WTC11 (cell line): ENCODE measurements at regions not wholly inside any gene's neighbourhood (a gene's known extent, or its start where the extent isn't known, plus 50 kb on each side); places are given as distances from the start of the nearest gene placed in this dataset.

Experiments used
- ATAC-seq: fragments of 200-7000 bp; cut with Tn5 transposase; 2 replicates; pipeline ENCODE4 v1.10.0; 2021; ENCODE audit warnings: mild to moderate bottlenecking, moderate library complexity
- CTCF ChIA-PET: fragments of 300-600 bp; sonication (Branson Sonifier 250); formaldehyde crosslinking; loops from one replicate; lab custom pipeline; 2021; ENCODE audit warnings: antibody characterized with exemption; lab: Charles Lee
- POLR2A ChIA-PET: fragments of 350-600 bp; sonication (Branson Sonifier 250); formaldehyde crosslinking; loops from one replicate; lab custom pipeline; 2021; ENCODE audit warnings: antibody characterized with exemption; lab: Charles Lee
- DNase-seq: peaks from one replicate; pipeline ENCODE4 v3.0.0; 2021; ENCODE audit warnings: low spot score
- H3K27ac Mint-ChIP-seq: 2 replicates; pipeline ENCODE4 v1.8.0; 2021; ENCODE audit warnings: mixed read lengths
- H3K27me3 Mint-ChIP-seq: 2 replicates; pipeline ENCODE4 v1.8.0; 2021; ENCODE audit warnings: low read depth, mild to moderate bottlenecking, moderate library complexity, mixed read lengths
- H3K36me3 Mint-ChIP-seq: 2 replicates; pipeline ENCODE4 v1.8.0; 2021; ENCODE audit warnings: mixed read lengths
- H3K4me1 Mint-ChIP-seq: 2 replicates; pipeline ENCODE4 v1.8.0; 2022; ENCODE audit warnings: mixed read lengths
- H3K4me3 Mint-ChIP-seq: 2 replicates; pipeline ENCODE4 v1.8.0; 2021; ENCODE audit warnings: mild to moderate bottlenecking, moderate library complexity, mixed read lengths
- H3K9me3 Mint-ChIP-seq: 2 replicates; pipeline ENCODE4 v1.8.0; 2021; ENCODE audit warnings: mixed read lengths
- ELF4 ChIP-seq: sonication (generic); formaldehyde crosslinking; IDR thresholded peaks from 2 replicates; pipeline ENCODE4 v1.8.1; 2022; ENCODE audit warnings: low read depth, mild to moderate bottlenecking, moderate library complexity, missing genetic modification reagents
- EMX1 ChIP-seq: fragments of 250-450 bp; sonication (Bioruptor Pico); IDR thresholded peaks from 2 replicates; pipeline ENCODE4 v1.8.0; 2021; ENCODE audit warnings: mild to moderate bottlenecking
- GRHL2 ChIP-seq: fragments of 250-450 bp; sonication (Bioruptor Pico); IDR thresholded peaks from 2 replicates; pipeline ENCODE4 v1.8.0; 2022; ENCODE audit warnings: mild to moderate bottlenecking, moderate library complexity; ENCODE audit not compliant: insufficient replicate concordance, severe bottlenecking
- JUN ChIP-seq: sonication (generic); formaldehyde crosslinking; IDR thresholded peaks from 2 replicates; pipeline ENCODE4 v1.8.0; 2023; ENCODE audit warnings: mild to moderate bottlenecking, missing genetic modification reagents
- NR1H2 ChIP-seq: sonication (generic); formaldehyde crosslinking; IDR thresholded peaks from 2 replicates; pipeline ENCODE4 v1.9.0; 2021; ENCODE audit warnings: mild to moderate bottlenecking, moderate library complexity, missing genetic modification reagents
- OVOL2 ChIP-seq: fragments of 250-450 bp; sonication (Bioruptor Pico); IDR thresholded peaks from 2 replicates; pipeline ENCODE4 v1.9.0; 2021; ENCODE audit warnings: mild to moderate bottlenecking, borderline replicate concordance
- SOX15 ChIP-seq: fragments of 250-450 bp; sonication (Bioruptor Pico); IDR thresholded peaks from 2 replicates; pipeline ENCODE4 v1.9.0; 2021; ENCODE audit warnings: mild to moderate bottlenecking
- TCF7 ChIP-seq: sonication (generic); formaldehyde crosslinking; IDR thresholded peaks from 2 replicates; pipeline ENCODE4 v1.8.0; 2022; ENCODE audit warnings: mild to moderate bottlenecking, low read depth, missing genetic modification reagents, moderate library complexity
- TP53 ChIP-seq: sonication (generic); formaldehyde crosslinking; IDR thresholded peaks from 2 replicates; pipeline ENCODE4 v1.8.1; 2023; ENCODE audit warnings: mild to moderate bottlenecking, missing genetic modification reagents
- ZNF121 ChIP-seq: sonication (generic); formaldehyde crosslinking; IDR thresholded peaks from 2 replicates; pipeline ENCODE4 v1.8.0; 2023; ENCODE audit warnings: missing genetic modification reagents
- ZNF396 ChIP-seq: fragments of 250-450 bp; sonication (Bioruptor Pico); IDR thresholded peaks from 2 replicates; pipeline ENCODE4 v1.8.0; 2021; ENCODE audit warnings: mild to moderate bottlenecking, moderate library complexity, borderline replicate concordance
- TF ChIP-seq, protein P1 (sequence below): fragments of 250-450 bp; sonication (Bioruptor Pico); IDR thresholded peaks from 2 replicates; pipeline ENCODE4 v1.9.0; 2021; ENCODE audit warnings: mild to moderate bottlenecking, borderline replicate concordance
- TF ChIP-seq, protein P2 (sequence below): sonication (generic); formaldehyde crosslinking; IDR thresholded peaks from 2 replicates; pipeline ENCODE4 v1.8.0; 2022; ENCODE audit warnings: missing genetic modification reagents
- TF ChIP-seq, protein P3 (sequence below): sonication (generic); formaldehyde crosslinking; IDR thresholded peaks from 2 replicates; pipeline ENCODE4 v1.8.1; 2023; ENCODE audit warnings: mild to moderate bottlenecking, missing genetic modification reagents
- TF ChIP-seq, protein P4 (sequence below): sonication (generic); formaldehyde crosslinking; IDR thresholded peaks from 2 replicates; pipeline ENCODE4 v1.8.1; 2022; ENCODE audit warnings: low read depth, mild to moderate bottlenecking, moderate library complexity, missing genetic modification reagents, borderline replicate concordance
- TF ChIP-seq, protein P5 (sequence below): sonication (generic); formaldehyde crosslinking; IDR thresholded peaks from 2 replicates; pipeline ENCODE4 v1.8.0; 2022; ENCODE audit warnings: mild to moderate bottlenecking, missing genetic modification reagents
- TF ChIP-seq, protein P6 (sequence below): sonication (generic); formaldehyde crosslinking; IDR thresholded peaks from 2 replicates; pipeline ENCODE4 v1.8.1; 2023; ENCODE audit warnings: mild to moderate bottlenecking, missing genetic modification reagents, moderate library complexity
- TF ChIP-seq, protein P7 (sequence below): sonication (generic); formaldehyde crosslinking; IDR thresholded peaks from 2 replicates; pipeline ENCODE4 v1.8.0; 2023; ENCODE audit warnings: missing genetic modification reagents

DNA sequence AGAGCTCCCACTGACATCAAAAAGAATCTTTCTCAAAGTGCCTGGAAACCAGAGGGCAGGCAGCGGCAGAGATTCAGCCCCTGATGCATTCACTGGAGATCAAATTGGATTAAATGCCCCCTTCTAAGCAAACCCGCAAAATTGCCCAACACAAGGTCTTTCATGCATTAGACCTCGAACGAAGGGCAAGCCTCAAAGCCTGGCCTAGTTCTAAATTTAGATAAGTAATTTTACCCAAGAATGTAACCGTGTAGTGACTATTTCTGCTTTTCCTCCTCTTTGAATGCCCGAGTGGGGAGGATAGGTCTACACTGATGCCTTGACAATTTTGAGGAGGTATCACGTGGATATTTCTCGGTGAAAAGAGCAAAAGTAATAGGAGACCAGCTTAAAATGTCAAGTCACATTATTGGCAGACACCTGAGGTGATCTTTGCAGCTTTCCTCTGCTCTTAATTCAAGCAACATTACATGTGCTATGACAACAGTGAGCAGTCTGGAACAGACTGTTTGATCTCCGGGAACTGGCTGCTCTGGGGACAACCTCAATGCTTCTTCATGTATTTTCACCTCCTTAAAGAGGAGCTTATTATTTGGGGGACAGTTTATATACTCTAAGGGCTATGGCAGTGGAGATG, 1263.5 kb upstream of the AUTS2 start (continued):
- TF ChIP-seq, protein P1, sequence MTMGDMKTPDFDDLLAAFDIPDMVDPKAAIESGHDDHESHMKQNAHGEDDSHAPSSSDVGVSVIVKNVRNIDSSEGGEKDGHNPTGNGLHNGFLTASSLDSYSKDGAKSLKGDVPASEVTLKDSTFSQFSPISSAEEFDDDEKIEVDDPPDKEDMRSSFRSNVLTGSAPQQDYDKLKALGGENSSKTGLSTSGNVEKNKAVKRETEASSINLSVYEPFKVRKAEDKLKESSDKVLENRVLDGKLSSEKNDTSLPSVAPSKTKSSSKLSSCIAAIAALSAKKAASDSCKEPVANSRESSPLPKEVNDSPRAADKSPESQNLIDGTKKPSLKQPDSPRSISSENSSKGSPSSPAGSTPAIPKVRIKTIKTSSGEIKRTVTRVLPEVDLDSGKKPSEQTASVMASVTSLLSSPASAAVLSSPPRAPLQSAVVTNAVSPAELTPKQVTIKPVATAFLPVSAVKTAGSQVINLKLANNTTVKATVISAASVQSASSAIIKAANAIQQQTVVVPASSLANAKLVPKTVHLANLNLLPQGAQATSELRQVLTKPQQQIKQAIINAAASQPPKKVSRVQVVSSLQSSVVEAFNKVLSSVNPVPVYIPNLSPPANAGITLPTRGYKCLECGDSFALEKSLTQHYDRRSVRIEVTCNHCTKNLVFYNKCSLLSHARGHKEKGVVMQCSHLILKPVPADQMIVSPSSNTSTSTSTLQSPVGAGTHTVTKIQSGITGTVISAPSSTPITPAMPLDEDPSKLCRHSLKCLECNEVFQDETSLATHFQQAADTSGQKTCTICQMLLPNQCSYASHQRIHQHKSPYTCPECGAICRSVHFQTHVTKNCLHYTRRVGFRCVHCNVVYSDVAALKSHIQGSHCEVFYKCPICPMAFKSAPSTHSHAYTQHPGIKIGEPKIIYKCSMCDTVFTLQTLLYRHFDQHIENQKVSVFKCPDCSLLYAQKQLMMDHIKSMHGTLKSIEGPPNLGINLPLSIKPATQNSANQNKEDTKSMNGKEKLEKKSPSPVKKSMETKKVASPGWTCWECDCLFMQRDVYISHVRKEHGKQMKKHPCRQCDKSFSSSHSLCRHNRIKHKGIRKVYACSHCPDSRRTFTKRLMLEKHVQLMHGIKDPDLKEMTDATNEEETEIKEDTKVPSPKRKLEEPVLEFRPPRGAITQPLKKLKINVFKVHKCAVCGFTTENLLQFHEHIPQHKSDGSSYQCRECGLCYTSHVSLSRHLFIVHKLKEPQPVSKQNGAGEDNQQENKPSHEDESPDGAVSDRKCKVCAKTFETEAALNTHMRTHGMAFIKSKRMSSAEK (CRISPR knock-in tag), result no peak
- TF ChIP-seq TCF7, result no peak
- TF ChIP-seq JUN (CRISPR knock-in tag), result no peak
- TF ChIP-seq NR1H2 (CRISPR knock-in tag), result no peak
- no peak for TF ChIP-seq OVOL2 (CRISPR knock-in tag)
- TF ChIP-seq, protein P2, sequence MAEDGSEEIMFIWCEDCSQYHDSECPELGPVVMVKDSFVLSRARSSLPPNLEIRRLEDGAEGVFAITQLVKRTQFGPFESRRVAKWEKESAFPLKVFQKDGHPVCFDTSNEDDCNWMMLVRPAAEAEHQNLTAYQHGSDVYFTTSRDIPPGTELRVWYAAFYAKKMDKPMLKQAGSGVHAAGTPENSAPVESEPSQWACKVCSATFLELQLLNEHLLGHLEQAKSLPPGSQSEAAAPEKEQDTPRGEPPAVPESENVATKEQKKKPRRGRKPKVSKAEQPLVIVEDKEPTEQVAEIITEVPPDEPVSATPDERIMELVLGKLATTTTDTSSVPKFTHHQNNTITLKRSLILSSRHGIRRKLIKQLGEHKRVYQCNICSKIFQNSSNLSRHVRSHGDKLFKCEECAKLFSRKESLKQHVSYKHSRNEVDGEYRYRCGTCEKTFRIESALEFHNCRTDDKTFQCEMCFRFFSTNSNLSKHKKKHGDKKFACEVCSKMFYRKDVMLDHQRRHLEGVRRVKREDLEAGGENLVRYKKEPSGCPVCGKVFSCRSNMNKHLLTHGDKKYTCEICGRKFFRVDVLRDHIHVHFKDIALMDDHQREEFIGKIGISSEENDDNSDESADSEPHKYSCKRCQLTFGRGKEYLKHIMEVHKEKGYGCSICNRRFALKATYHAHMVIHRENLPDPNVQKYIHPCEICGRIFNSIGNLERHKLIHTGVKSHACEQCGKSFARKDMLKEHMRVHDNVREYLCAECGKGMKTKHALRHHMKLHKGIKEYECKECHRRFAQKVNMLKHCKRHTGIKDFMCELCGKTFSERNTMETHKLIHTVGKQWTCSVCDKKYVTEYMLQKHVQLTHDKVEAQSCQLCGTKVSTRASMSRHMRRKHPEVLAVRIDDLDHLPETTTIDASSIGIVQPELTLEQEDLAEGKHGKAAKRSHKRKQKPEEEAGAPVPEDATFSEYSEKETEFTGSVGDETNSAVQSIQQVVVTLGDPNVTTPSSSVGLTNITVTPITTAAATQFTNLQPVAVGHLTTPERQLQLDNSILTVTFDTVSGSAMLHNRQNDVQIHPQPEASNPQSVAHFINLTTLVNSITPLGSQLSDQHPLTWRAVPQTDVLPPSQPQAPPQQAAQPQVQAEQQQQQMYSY (CRISPR knock-in tag), result no peak

DNA sequence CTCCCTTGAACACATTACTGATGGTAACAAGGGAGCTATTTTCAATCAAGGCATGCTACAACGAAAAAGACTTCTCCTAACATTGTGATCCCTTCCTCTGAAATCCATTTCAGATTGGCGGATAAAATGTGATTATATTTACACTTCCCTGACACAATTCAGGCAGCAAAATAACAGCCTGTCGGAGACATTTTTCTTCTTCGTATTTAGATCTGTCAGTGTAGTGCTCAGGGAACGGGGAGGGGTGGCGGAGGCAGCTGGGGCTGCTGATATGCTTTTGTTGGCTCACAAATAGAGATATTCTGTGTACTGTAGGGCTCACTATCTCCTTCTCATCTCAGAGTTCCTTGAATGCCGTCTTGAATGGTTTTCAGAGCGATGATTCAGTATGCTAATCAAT, 1261.7 kb upstream of the AUTS2 start:
- DNase-seq (no peak), ATAC-seq (no peak)
- ChIA-PET POLR2A (no interaction called here), CTCF (no interaction called here)
- TF ChIP-seq TP53, result no peak
- TF ChIP-seq SOX15, result no peak
- TF ChIP-seq, protein P3, sequence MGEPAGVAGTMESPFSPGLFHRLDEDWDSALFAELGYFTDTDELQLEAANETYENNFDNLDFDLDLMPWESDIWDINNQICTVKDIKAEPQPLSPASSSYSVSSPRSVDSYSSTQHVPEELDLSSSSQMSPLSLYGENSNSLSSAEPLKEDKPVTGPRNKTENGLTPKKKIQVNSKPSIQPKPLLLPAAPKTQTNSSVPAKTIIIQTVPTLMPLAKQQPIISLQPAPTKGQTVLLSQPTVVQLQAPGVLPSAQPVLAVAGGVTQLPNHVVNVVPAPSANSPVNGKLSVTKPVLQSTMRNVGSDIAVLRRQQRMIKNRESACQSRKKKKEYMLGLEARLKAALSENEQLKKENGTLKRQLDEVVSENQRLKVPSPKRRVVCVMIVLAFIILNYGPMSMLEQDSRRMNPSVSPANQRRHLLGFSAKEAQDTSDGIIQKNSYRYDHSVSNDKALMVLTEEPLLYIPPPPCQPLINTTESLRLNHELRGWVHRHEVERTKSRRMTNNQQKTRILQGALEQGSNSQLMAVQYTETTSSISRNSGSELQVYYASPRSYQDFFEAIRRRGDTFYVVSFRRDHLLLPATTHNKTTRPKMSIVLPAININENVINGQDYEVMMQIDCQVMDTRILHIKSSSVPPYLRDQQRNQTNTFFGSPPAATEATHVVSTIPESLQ (CRISPR knock-in tag), result no peak
- TF ChIP-seq, protein P4, sequence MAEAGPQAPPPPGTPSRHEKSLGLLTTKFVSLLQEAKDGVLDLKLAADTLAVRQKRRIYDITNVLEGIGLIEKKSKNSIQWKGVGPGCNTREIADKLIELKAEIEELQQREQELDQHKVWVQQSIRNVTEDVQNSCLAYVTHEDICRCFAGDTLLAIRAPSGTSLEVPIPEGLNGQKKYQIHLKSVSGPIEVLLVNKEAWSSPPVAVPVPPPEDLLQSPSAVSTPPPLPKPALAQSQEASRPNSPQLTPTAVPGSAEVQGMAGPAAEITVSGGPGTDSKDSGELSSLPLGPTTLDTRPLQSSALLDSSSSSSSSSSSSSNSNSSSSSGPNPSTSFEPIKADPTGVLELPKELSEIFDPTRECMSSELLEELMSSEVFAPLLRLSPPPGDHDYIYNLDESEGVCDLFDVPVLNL, result no peak
- TF ChIP-seq, protein P5, sequence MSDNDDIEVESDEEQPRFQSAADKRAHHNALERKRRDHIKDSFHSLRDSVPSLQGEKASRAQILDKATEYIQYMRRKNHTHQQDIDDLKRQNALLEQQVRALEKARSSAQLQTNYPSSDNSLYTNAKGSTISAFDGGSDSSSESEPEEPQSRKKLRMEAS (CRISPR knock-in tag), result no peak
- TF ChIP-seq ELF4 (CRISPR knock-in tag), result no peak
- no peak for TF ChIP-seq EMX1 (CRISPR knock-in tag)
- TF ChIP-seq, protein P2 (CRISPR knock-in tag), result no peak
- TF ChIP-seq ZNF396 (CRISPR knock-in tag), result no peak
- TF ChIP-seq GRHL2 (CRISPR knock-in tag), result no peak
- no peak for TF ChIP-seq ZNF121 (CRISPR knock-in tag)
- TF ChIP-seq, protein P6, sequence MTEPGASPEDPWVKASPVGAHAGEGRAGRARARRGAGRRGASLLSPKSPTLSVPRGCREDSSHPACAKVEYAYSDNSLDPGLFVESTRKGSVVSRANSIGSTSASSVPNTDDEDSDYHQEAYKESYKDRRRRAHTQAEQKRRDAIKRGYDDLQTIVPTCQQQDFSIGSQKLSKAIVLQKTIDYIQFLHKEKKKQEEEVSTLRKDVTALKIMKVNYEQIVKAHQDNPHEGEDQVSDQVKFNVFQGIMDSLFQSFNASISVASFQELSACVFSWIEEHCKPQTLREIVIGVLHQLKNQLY, result no peak
- TF ChIP-seq, protein P7, sequence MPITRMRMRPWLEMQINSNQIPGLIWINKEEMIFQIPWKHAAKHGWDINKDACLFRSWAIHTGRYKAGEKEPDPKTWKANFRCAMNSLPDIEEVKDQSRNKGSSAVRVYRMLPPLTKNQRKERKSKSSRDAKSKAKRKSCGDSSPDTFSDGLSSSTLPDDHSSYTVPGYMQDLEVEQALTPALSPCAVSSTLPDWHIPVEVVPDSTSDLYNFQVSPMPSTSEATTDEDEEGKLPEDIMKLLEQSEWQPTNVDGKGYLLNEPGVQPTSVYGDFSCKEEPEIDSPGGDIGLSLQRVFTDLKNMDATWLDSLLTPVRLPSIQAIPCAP (CRISPR knock-in tag), result no peak
- H3K9me3 Mint-ChIP-seq, result peaks cover 33% of the 10 kb centered on the region
- H3K4me1 Mint-ChIP-seq, result no peaks in the 10 kb centered on the region
- 0 out of 2 replicates have a peak, but pooled peaks cover 2% of the 10 kb centered on the region for H3K36me3 Mint-ChIP-seq
- no peak overlapping the region for H3K4me3 Mint-ChIP-seq
- no peaks in the 10 kb centered on the region for H3K27me3 Mint-ChIP-seq
- H3K27ac Mint-ChIP-seq, result no peak overlapping the region
